ENCODE measurements at regions not wholly inside any gene's neighbourhood (a gene's known extent, or its start where the extent isn't known, plus 50 kb on each side); places are given as distances from the start of the nearest gene placed in this dataset.
"Not testable (repeated sequence)": the region's sequence is repeated elsewhere in the genome, so short reads cannot be mapped to it uniquely, and the experiment has no call there.

DNA sequence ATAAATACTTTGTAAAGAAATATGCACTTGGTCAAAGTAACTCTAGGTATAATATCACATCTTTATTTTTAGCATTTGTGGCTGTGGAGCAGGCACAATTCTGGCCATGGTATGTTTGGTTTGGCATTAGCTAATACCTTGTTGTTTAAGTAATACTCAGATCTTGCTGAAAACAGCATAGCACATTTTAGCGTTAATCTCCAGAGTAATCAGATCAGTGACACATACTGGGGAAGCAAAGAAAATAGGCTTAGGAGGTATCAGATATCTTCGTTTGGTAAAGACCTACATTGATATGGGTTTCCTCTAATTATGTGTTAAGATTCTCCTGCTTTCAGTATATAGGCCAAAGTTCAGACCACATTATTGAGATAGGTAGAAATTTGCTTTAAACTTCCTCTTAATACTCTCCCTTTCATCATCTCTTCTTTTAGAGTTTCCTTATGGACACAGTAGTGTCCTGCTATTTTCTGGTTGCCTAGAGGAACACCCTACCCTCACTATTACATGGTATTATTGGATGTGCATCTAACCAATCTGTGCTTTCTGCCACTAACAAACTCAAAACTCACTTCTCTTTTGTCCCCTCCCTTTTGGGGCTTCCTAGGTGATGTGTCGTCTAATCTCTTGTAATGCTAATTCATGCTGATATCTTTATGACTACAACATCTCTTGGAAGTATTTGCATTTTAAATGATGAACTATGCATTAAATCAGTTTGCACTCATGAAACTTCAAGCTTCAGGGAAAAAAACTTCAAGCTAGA, 437.3 kb upstream of the ADAMTSL1 start:
- no peak for DNase-seq

DNA sequence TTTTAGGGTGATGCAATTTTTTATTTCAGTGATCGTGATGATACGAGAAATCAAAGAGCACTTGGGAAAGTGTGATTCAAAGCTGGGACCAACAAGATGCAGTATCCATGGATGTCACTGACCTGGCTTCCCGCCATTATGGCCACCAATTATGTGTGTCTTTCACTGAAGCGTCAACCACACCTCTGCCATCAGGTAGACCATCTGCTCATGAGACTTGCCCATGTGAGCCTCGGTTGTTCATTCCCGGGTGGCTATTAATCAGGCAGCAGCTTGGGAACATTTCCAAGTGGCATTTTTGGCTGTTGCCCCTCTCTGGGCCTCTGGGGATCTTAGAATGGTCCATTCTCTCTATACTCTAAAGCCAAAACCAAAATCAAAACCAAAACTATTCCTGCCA, 436.0 kb upstream of the ADAMTSL1 start:
- DNase-seq, result no peak

DNA sequence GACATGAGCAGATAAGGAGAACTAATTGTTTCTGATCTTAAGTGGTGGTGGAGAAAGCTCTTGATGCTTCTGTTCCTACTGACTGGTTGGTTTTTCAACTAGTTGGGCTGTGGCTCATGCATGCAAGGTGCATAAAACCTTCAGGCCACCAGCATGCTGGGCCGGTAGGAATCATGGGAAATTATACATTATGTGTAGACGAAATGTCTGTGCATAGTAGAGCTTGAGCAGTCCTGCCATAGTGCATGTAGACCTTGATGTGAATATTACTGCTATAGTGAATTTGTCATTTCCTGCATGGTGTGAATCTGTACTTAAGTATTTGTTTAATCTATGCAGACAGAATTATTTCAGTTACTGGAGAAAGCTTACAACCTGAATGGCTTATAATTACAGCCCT, 433.6 kb upstream of the ADAMTSL1 start:
- no peak for DNase-seq

DNA sequence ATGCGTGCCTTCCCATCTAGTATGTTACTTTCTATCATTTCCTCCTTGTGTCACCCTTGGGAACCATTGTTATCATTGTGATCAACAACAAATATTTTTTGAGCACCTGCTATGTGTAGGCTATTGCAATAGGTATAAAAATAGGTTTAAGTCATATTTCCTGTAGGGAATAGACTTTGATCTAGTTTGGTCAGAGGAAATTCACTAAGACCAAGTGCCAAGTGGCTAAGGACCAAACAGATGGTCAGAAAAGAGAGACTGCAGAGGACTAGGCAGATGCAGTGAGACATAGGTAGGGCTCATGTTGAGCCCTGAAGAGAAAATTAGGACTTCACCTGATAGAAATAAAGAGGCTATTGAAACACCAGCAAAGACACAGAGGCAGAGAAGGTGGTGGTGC, 430.0 kb upstream of the ADAMTSL1 start:
- no peak for DNase-seq

DNA sequence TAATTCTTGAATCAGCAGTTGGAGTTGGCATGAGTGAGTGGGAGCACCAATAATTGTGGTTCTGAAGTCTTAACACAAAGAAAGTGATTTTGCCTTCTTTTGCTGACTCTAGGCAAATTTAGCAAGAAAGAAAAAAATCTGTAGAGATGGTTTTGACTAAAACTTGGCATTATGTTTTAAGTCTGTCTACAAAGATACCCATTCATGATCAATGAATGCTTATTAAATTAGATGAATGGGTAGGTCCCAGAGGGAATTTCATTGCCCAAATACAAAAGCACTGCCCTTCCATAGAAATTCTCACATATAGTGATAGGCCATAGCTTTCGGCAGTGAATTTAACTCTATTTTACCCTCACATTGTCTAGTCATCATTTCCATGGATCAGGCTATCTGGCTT, 428.6 kb upstream of the ADAMTSL1 start:
- no peak for DNase-seq

DNA sequence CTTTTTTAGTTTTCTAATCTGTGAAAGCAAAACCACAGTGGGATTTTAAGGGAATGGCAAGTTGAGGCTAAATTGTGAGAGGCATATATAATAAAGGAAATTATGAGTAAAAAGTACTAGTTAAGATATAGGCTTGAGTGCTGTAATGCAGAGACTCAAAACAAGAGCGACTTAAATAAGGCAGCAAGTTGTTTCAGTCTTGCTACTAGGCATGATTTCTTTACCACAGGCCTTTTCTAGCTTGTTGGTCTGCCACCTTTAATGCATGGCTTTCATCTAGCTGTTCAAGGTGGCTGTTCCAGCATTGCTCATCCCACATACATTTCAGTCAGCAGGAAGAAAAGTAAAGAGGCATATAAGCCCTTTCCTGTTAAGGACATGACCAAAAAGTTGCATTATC, 427.9 kb upstream of the ADAMTSL1 start:
- DNase-seq, result no peak

DNA sequence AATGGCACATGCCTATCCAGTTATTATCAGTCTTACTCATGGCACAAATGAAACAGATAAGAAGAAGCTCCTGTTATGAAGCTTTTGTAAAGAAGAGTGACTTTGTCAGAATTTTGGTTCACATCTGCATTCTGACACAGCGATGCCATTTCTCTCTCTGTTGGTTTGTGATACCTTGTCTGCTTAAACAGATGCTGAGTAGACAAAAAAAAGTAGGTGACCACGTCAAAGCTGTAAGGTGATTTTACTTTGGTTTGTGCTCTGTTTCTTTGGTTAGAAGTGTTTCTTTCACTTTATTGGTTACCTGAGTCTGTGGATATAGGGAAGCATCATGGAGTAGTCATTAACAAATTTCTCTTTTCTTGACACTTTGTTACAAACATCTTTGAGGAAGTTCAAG, 422.3 kb upstream of the ADAMTSL1 start:
- no peak for DNase-seq

DNA sequence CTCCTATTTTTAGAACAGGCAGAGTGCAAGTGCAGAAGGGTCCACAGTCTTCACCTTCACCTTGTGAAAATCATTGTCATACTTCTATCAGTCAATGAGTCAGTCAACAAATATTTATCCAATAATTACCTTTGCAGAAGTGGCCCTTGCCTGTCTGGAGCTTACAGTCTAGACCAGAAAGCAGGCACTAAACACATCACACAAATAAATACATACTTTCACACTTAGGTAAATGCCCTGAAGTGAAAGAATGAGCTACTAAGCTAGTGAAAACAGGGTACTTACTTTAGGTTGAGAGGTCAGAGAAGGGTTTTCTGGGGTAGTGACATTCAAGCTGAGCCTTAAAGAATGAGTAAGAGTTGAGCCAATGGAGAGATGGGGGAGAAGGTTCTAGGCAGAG, 421.9 kb upstream of the ADAMTSL1 start:
- DNase-seq, result no peak

DNA sequence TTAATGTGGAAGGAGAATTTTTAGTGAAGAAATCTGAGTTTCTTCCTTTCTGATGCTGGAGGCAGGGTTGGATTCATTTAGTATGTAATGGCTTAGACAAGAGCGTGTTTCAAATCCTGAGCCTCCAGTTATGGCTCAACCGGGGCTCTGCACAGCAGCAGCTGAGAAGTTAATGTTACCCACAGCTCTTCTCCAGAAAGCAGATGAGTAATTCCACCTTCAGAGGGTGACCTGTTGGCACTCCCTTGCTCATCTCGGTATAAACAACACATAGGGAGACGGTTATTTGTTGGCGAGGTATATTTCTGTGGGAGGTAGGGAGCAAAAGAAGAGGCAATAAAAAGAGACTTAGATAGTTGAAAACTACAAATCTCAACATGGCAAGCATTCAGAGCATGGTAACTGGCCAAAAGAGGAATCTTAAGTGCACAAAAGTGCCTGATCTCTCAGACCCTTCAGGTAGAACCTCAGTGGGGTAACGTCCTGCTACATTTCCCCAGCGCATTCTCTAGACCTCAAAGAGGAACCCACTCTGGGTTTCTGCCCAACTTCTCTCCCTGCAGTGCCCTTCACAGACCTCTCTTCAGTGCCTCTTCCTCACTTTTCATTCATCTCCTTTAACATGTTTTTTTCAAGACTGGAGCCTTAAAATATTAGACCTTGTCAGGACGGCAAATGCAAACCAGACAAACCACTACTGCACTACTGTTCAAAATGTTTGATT, 417.5 kb upstream of the ADAMTSL1 start:
- DNase-seq, result no peak

DNA sequence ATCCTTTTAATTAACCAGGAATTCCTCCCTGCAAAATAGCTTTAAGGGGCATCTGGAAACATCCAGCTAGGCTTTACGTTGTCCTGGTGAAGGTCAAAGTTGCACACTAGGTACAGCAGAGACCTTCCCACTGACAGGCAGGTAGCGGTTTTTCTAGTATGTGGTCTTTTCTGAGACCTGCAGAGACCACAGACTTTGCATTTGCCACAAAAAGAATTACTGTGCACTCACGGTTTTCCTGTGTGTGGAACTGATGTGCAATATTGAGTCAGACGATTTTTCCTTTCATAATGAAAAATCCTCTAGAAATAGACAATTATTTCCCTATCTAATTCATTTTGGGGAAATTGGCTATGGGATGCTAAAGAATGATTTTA, 417.0 kb upstream of the ADAMTSL1 start:
- DNase-seq, result no peak

DNA sequence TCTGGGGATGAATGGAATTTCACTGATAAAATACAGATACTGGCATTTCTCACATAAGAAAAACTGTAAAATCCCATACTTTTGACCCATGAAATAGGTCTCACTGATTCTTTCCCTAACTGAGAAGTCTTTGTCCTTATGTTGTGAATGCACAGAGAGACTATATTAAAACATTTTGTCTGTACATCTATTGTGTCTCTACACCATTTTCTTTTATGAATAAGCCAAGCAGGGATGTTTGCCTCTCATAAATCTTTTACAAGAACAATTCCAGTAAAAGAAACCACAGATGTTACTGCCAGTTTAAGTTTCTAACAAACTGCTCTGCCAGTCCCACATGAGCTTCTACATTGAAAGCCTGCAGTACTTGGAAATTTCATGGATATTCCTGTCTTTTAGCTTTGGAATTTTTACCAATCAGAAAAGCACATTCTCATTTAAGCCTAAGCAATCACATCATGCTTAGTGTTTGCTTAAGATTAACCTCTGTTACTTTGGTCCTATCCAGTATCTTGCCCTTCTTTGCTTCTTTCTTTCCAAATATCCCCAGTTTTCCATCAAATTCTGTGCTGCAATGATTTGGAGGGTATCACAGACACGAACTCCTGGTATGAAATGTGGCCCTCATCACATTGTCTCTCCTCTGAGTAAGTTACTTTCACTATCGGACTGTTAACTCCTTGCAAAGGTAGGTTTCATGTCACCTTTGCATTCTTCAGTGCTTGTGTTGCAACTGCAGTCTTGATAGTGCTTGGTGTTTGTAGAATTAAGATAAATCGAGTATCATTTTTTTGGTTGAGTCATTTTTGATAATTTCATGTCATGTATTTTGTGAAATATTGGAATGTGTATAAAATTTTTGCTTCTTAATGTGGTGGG, 415.1 kb upstream of the ADAMTSL1 start:
- DNase-seq, result no peak

DNA sequence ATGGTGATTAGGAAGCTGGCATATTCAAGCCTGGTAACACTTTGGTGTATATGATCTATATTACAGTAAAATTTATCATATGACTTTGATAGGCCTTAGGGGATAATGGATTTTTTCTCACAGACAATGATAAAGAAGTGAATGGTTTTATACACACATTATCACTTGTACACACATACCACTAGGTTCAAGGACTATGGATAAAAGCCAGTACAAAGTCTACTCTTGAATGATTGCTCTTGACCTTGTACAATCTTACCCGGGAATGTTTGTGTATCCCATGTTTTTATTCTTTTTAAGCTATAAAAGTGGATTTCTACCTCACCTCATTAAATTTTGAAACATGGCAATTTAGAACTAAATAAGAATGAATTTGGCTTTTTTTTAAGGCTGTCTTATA, 414.5 kb upstream of the ADAMTSL1 start:
- no peak for DNase-seq

DNA sequence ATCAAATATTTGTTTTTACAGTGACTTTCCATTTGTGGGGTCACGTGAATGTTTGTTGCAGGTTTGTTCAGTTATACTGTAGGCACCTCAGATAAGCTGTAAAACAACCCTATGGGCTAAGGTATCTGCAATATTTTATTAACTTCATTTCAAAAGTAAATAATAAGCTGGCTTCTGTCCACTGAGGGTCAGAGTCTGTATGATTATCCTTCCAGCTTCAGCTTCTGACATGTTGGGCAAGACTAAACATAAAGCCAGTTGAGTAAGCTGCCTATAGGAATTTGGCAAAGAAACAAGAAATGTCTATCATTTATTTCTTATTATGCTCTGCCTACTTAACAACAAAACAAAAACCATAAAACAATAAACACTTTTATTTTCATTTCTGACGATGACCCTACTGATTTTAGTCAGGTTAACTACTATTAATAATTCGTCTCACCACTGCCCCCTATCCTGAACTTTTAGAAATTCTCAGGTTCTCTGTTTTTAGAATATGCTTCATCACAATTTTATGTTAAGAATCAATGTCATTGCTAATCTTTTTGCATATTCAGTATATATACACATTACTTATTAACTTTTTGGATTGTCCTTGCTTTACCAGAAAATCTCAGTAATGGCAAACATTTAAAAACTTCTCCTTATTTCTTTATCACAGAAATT, 413.6 kb upstream of the ADAMTSL1 start:
- DNase-seq, result no peak

DNA sequence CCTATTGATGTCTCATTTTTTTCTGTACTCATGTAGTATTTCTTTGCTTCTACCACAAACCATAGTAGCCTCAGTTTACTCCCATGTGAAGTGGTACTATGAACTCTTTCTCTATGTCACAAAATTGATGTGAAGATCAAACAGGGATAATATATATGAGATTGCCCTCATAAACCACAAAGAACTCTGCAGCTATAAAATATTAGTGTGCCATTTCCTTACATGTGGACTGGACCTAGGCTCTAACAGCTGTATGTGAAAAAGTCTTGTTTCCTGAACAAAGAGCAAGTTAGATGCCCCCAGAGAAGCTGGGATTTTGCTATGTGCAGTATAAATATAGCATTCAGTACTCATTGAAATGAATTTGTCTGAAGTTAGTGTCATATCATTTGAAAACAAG, 412.6 kb upstream of the ADAMTSL1 start:
- DNase-seq, result no peak

DNA sequence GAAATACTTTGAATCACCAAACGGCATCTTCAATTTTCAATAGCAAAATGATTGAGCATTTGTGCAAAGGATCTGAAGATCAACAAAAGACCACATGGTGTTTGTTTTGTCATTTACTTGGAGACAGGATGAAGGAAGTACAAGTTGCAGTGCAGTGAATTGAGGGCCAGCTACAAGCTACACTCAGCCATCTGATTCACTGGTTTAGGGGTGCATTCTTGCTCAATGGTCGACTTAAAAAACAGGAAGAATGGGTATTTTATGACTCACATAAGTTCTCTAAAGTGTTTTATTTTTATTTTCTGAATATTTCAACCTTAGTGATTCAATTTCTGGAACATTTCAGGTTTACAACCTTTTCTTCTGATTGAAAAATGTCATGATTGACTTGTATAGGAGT, 412.1 kb upstream of the ADAMTSL1 start:
- DNase-seq, result no peak

DNA sequence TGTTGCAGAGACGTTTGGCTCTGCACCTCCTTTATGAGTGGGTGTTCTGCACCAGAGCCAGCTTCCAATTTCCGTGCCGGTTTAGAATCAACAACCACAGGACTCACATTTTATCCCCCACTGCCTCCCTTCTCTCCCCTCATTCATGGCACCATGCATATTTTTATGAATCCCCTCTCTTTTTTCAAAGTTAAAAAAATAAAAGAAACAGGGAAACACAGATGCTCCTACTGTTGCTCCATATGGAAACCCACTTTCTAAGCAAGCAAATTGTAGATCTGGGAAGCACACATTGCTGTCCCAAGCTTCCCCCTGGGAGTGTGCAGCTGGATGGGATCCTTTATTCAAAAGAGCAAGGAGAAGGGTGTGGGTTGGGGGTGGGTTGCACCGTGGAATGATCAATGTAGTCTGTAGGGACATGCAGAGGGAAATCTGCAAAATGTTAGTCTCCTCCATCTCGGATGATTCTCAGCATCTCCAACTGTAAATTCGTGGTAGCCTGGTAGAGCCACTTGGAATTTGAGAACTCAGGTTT, 410.0 kb upstream of the ADAMTSL1 start:
- no peak for DNase-seq

DNA sequence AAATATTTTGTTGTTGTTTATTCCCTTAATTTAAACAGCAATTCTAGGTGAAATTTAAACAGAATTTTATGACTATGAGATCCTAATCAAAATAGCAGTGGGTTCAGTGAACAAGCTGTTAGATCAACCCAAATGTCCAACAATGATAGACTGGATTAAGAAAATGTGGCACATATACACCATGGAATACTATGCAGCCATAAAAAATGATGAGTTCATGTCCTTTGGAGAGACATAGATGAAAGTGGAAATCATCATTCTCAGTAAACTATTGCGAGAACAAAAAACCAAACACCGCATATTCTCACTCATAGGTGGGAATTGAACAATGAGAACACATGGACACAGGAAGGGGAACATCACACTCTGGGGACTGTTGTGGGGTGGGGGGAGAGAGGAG, 407.3 kb upstream of the ADAMTSL1 start:
- not testable (repeated sequence) for DNase-seq

DNA sequence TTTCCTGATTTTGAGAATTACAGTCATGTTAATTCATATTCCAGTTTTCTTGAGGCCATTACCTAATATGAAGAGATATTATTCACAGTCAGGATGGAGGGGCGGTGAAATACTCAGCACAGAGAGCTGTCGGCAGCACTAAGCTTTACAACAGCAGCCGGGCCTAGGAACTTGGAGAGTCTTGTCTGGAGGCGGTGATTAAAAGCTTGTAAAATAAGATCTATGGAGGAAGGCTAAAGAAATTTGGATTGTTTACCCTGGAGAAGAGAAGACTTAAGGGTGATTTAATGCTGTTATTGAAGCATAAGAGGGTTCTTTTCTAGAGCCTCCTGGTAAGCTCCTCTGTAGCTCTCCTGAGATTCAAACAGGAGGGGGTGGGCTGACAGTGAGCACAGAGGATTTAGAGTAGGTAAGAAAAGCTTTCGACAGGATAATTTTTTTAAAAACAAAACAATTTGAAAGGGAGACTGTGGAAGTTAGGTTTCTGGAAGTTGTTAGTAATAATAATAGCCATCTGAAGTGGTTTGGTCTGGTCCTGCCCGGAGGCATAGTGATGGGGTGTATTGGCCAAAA, 406.3 kb upstream of the ADAMTSL1 start:
- DNase-seq, result no peak

DNA sequence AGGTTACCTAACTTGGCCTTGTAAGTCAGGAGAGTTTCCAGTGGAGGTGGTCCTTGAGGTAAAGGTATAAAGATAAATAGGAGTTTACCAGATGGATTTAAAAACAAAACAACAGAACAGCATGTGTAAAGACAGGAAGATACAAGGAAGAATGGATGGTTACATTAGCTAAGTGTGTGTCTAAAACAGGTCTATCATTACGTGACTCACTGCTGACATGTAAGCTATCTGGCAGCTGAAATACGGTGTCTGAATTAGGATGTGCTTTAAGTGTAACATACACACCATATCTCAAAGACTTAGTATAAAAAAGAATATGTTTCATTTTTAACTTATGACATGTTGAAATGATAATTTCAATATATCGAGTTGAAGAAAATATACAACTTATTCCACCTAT, 405.1 kb upstream of the ADAMTSL1 start:
- DNase-seq, result no peak

DNA sequence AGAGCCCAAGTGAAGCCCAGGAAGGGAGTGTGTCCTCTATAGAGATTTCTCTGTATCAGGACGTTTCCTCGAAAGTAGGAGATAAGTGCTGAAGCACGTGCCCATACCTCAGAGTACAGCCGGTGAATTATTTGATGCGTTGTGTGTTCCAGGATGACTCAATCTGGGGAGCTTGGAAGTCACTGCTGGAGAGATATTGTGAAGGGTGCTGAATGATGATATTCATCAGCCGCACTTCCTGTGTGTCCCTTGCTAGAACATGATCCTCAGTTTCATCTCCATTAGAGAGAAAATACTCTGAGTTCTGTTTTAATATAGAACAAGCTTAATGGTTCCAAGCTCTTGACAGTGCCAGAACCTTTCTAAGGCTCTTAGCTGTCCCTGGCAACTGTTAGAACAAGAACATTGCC, 402.3 kb upstream of the ADAMTSL1 start:
- no peak for DNase-seq

DNA sequence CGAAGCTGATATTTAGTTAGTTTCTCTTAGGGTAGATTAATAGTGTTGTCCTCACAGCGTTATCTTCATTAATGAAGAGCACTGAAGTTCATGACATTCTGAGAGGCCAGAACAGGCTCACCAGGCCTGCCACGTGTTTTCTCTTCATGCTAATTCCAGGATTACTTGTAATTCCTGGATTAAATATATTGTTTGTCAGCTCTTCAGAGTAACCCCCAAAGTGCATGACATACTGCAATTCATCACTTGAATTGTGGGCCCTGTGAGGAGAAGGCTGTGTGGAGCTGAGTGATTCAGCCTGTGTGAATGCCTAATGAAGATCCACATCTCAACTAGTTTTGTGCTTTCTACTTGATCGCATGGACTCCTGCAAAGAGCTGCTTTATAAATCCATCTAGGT, 401.0 kb upstream of the ADAMTSL1 start:
- no peak for DNase-seq

DNA sequence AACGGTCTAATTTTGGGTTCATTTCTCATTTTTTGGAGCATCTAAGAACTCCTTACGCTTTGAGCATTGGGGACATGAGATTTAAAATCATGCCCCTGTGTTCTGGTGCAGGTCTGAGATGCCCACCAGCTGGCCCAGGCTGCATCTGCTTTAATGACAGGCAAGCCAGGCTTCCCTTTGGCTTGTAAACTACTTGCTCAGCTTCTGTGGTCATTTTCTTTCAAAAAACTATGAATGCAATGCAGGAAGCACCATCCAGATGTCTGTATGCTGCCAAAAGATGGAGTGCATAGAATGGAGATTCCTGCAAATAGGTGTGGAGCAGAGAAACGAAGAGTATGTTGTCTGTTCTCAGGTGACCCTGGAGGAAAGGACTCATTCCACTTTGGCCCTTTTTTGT, 399.9 kb upstream of the ADAMTSL1 start:
- no peak for DNase-seq
